Activated T-cell treated with anti-CD3 and anti-CD28 coated beads for 48 hours (primary cell): ENCODE measurements at regions not wholly inside any gene's neighbourhood (a gene's known extent, or its start where the extent isn't known, plus 50 kb on each side); places are given as distances from the start of the nearest gene placed in this dataset.
"Not testable (repeated sequence)": the region's sequence is repeated elsewhere in the genome, so short reads cannot be mapped to it uniquely, and the experiment has no call there.

Source experiments
- DNase-seq: peaks from one replicate; pipeline ENCODE4 v3.0.0-alpha.2; 2020; ENCODE audit warnings: low read depth

DNA sequence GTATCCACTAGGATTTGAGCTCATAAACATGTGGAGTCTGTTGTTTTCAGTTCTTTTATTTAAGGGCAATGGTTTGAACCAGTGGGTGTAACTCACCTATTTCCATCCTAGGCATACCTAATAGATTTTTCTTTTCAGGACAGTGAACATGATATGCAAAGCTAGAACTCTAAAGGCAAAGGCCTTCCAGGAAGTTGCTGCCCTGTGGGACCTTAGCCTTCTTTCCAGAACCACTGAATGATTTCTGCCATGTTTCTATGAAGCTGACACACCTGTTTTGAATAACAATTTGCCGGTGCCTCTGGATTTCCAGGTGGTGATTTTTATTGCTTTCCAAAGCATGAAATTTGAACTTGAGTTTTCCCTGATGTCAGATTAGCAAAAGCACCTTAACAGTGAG is 372.9 kb upstream of the FAR2 start:
- no peak for DNase-seq

DNA sequence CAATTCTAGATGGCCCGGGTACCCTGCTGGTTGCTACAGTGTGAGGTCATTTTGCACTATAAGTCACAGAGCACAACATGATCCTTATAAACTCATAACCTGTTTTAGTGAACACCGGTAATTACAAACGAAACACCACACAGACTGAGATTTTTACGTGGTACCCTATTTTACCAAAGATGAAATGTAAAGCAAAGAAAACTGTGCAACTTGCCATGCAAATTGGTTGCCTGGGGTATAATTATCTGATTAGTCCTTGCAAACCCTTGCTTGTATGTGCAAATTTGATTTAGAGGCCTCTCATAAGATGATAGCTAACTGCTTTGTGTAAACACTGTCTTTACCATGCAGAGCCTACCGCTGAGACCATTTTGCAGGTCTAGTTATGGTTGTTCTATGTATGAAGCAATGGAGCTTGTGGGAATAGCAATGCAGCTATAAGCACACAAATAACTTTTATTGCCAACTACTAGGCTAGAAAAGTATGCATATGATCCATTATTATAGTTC is 372.1 kb upstream of the FAR2 start:
- DNase-seq = no peak

DNA sequence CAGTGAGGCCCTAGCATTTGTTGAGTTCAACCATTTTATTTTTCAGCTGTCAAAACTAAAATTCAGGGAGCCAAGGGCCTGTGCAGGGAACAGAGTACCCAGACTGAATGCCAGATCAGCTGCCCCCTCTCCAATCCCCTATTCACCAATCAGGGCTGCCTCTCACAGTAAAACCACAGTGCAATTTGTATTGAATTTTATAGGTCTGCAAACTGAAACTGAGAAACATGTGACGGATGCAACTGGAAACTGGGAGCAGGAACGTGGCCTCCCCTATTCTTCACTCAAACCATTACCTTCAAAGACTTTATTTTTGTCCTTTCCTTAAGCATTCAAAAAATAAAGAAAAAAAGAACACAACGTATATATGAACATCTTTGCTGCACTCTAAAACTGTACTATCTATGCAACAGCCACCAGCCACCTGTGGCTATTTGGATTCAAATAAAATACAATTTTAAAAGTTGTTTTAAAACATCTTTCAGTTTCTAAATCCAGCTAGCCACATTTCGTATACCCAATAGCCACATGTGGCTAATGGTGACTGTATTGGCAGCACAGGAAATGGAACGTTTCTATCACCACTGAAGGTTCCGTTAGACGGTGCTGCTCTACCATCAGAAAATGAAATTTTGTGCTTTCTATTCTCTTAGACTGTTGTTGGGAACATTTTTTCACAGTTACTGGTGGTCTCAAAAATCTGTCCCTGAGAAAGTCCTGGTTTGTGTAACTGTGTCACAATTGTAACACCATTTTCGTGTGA is 371.3 kb upstream of the FAR2 start:
- DNase-seq = no peak

DNA sequence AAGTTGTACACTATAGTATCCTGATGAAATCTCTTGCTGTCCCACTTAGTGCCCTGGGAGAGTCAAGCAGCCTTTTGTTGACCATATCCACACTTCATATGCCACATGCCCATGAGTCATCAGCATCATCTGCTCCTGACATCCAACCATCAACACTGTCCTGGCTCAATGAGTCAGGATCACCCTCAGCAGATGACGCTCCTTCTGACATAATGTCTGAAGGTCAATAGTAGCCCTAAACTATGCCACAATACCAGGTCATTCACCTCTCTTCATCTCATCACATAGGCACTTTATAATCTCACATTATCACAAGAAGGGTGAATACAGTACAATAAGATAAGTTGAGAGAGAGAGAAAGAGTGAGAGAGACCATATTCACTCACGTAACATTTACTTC is 369.0 kb upstream of the FAR2 start:
- no peak for DNase-seq

DNA sequence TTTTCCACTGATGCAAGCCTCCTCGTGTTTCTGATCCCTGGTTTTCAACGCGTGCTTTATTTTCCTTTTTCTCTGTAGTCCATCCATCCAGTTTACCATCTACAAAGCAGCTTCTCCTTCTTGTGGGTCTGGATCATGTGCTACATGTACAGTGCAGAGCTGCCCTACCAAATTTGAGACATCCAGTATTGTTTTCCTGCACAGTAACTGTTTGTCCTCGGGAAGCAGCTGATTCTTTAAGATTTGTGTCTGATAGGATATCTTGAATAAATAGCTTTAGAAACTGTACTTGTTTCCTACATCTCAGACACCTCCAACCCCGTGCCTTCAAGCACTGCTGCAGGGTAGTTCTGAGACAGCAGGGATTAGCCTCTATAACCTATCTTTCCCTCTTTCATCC is 368.1 kb upstream of the FAR2 start:
- no peak for DNase-seq

DNA sequence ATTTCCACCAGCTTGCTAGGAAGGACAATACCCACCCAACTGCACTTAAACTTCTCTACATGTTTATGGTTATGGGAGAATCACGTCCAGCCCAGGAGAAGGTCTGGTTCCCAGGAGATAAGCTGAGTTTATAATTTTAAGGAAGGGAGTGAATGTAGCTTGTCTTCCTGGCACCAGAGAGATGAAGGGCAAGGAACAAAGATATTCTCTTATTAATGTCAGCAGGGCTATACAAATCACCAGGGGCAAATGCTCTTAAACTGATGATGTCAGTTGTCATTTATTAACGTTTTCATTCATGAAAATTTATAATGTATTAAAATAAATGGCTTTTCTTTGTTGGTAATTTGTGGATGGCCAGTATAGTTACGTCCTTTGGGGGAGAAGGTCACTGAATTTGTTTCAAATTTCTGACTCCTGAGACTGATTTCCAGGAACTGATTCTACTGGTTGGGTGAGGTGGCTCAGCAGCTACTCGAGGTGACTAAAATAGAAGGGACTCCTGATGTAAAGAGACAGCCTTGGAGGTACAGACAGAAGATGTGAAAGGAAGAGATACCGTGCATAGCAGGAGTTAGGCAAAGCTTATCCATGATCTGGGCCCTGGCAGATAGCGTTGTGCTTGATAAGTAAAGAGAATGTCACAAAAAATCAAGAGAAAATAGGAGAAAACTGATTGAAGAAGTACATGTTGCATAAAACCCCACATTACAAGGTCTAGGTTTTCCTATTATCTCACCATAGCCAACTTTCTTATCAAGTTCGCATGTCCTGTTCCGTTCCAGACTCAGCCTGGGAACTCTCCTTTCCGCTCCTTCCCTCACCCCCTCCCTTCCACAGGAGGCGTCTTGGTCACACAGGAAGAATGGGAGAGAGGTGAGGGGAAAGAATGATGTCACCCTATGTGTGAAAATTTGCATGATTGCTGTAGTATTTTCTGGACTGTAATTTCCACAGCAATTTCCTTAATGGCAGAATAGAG is 367.1 kb upstream of the FAR2 start:
- no peak for DNase-seq

DNA sequence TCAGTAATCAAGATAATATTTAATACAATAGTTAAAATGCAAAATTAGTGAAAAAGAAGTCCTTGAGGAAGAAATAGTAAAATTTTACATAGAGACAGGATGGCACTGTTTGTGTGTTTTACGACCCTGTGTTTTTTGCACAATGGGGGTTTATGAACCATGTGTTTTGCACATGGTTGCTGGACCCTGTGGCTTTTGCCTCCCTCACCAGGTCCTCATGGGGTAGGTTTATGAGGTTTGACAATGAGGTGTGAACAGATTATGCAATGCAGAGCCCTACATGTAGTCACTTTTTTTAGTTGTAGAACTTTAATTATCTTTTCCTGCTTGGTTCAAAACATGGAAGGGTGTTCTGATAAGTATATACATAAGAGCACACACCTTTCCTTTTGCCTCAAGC is 366.3 kb upstream of the FAR2 start:
- DNase-seq = no peak

DNA sequence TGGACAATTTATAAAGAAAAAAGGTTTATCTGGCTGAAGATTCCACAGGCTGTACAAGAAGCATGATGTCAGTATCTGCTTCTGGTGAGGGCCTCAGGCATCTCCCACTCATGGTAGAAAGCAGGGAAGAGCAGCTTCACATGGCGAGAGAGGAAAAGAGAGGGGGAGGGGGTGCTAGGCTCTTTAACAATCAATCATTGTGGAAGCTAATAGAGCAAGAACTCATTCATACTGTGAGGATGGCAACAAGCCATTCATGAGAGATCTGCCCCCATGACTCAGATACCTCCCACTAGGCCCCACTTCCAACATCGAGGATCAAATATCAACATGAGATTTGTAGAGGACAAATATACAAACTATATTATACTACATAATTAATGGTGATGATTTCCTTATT is 361.9 kb upstream of the FAR2 start:
- DNase-seq = no peak

DNA sequence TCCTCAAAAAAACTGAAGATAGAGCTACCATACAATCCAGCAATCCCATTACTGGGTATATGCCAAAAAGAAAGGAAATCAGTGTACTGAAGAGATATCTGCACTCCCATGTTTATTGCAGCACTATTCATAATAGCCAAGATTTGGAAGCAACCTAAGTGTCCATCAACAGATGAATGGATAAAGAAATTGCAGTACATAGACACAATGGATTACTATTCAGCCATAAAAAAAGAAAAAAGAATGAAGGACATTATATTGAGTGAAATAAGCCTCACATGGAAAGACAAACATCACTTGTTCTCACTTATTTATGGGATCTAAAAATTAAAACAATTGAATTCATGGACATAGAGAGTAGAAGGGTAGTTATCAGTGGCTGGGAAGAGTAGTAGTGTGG is 360.8 kb upstream of the FAR2 start:
- not testable (repeated sequence) for DNase-seq

DNA sequence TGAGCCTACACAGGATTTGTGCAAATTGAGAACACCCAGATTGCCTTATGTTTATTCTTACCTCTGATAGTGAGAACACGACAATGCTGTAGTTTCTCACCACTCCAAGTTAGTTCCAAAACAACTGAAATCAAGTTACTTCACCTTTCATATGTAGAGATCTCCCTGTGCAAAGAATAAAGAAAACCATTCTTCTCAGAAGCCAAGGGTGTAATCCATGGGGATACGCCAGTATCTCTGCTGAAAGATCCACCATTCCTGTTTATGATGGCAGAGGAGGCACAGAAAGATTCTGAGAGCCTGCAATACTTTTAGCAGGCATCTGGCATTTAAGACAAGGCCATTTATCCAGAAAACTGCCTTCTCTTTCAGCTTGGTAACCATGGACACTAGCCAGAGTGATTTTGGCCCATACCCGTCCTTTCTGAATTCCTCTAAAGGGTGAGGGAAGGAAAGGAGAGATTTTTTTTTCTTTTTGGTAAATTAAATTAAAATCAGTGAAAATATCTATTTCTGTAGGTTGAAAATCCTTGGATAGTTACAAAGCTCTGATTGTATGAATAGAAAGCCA is 355.4 kb upstream of the FAR2 start:
- DNase-seq = no peak

DNA sequence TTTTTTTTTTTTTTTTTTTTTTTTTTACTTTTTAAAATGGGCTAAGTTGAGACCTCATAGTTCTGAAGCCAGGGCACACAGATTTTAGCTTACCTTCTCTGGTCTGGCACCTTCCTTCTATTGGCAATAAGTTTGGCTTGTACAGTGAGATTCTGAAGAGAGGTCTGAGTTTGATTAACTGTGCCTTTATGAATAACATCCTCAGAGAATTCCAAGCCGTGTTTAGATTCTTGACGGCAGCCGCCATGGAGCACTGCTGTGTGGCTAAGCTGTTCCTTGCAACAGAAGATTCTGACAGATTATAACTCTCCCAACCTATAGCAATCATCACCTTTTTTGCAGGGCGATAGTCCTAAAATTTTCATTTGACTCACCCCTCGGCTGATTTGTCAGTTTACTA is 354.9 kb upstream of the FAR2 start:
- no peak for DNase-seq

DNA sequence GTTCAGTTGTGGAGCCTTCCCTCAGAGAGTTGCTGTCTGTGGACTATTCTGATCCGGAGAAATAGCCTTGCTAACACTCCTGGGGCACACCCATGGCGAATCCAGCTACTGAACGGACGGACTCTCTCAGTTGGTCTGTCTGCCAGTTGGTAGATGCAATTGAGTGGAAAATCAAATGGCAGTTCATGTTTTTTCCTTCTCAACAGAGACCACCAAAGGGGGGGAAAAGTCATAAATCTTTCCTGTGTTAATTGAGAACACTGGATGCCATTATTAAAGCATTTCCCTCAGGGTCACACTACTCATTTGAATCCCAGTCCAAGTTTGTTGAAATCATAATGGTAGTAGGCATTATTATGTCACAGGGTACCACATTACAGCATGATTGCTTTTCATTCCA is 354.3 kb upstream of the FAR2 start:
- DNase-seq = no peak

DNA sequence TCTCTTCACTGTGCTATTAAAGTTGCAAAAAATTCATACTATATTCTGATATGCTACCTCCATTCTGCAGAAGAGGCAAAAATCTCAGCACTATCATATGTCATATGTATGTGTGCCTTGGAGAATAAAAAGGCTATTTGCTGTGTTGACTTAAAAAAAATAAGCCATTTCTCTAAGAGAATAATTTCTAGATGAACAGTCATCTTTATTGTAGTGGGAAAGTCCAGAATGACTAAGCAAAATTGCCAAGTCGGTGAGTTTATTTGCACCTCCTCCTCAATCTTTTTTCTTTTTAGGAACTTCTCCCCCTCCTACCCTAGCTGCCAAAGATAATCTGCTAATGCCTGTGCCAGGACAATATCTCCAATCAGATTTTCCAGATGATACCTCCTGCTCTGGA is 353.8 kb upstream of the FAR2 start:
- DNase-seq = no peak

DNA sequence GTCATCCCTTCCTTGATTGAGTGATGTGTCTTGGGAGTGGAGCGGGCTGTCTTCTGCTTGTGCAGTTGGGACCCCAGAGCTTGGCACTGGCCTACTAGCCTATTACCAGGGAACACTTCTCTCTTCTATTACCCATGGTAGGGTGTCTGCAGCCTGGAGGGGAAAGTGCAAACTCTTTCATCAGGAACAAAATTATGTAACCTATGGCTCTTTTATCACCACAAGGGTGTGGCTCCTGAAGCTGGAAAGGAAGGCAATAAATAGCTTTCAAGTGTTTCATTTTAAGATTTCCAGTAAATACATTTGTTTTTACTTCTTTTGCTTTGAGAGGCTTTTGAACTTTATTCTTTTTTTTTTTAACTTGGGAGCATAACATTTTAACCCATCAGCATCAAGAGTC is 349.7 kb upstream of the FAR2 start:
- no peak for DNase-seq

DNA sequence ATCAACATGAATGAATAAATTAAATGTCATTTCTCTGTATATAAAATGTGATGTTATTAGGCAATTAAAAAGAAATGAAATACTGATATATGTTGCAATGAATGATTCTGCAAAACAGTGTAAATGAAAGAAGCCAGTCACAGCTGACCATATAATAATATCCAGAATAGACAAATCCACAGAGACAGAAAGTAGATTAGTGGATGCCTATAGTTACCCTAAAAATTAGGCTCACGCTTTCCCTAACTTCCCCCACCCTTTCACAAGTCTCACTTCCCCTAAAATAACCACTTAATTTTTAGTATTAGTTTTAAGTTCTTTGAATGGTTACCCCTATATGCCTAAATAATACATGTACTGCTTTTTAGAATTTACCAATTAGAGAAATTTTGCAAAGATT is 348.9 kb upstream of the FAR2 start:
- no peak for DNase-seq

DNA sequence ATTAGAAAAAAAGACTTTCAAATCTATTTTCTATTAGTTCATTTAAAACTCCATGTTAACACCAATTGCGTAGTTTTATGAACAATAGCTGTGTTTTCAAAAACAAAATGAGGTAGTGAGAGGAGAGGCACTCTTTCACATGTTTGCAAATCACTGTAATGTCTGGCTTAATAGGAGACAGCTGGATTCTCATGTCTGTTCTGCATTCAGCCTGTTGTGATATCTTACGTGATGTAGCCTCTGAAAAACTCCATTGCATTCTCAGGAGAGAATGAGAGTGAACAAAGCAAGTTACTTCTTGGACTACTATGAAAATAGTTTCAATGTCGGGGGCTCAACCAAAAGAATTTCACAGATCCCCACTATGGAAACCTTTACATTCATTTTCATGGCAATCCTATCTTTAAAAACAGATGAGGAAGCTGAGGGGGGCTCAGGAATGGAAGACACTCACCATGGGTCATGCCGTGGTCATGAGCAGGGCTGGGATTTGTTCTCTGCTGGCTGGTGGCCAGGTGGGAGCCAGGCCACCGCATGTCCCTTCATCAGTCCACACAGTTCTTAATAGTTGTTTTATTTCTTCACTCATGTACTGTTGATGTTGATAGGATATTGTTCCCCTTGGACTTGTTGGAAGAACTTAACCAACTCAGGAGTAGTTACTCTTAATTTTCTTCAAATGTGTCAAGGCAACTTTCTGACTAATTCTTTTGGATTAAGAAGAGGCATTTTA is 346.2 kb upstream of the FAR2 start:
- DNase-seq = no peak

DNA sequence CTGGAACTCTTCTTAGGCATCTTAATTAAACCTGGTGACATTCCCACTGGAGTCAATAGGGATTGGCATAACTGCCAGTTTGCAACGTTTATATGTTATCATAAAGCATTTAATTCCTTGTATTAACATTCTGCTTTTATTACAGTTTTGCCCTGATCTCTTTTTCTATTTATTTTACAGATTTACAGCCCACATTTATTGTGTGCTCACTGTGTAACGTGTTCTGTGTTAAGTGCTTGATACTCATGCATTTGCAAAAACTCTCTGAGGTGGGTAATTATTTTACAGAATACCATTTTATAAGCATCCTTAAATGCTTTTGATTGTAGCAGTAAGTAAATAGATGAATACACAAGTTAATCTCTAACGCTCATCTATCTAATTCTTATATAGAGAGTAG is 341.5 kb upstream of the FAR2 start:
- no peak for DNase-seq

DNA sequence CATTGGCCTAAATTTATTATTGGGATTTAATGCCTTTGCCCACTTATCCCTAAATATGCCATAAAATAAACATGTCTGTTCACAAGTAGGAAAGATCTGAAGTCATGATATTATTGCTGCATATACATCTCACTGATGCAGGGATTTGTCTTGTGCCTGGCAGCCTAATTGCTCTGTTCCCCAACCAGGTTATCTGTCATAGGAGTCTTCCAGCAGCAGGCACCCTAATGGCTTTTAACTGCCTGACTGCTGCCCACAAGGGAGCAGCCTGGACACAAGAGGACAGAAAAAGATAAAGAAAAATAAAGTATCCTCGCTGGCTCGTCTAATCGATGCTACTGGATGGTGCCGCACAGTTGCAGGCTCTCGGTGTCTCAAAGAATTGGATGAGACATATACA is 337.6 kb upstream of the FAR2 start:
- DNase-seq = no peak

DNA sequence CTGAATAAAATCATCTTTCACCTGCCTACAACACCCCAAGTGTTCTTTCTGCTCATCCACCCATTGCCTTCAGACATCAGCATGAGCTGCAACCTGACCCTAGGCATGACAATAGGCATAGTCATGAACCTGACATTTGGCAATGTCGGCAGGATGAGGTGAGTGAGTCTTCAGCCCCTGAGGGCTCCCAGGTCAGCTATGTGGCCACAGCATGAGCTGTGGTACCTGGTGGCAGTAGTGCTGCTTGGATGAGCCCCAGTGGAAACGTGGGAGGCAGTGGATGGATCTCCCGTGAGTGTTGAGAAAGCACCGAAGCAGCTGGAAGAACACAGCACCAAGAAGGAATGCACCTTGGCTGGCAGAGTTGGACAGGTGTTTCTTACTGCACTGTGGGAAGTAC is 334.8 kb upstream of the FAR2 start:
- no peak for DNase-seq

DNA sequence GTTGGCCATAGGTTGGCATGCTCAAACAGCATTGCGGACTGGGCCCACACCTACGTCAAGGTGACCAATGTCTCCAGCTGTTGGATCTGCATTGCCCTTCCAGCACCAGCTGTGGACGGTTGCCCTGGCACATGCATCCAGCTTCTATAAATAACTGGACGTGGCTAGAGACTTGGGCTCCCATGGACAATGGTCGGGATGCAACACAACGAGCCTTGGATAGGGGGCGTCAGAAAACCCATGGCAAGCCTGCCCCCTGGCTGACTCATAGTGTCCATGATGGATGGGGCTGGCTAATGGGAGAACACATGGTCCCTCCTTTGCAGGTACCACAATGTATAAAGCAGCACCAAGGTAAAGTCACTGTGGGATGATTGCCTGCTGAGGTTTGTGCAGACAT is 331.6 kb upstream of the FAR2 start:
- no peak for DNase-seq

DNA sequence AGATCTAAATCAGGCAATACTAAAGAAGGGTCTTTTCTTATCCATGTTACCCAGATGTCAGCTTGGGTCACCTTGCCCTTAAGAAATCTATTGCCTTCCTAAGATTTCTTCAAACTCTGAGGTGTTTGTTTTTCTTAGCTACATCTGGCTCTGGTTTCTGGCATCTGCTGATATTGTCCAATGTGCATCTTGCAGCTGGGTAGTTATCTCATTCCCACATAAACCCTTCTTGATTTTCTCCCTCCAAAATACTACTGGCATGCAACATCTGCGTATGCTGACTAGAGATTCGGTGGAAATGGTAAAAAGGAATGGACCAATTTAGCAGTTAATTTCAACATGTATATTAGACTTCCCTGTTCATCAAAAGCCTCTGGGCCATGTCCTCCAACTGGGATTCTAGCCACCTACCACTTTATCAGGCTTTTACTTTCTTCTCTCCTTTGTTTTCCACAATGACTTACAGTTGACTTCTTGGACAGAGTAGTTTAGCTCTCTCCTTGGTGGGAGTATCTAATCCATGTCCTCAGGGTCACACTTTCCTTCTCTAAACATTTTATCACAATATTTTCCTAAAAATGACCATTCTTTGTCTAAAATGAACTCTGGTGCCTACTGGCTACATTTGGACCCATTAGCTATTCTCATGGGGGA is 324.8 kb upstream of the FAR2 start:
- DNase-seq = no peak

DNA sequence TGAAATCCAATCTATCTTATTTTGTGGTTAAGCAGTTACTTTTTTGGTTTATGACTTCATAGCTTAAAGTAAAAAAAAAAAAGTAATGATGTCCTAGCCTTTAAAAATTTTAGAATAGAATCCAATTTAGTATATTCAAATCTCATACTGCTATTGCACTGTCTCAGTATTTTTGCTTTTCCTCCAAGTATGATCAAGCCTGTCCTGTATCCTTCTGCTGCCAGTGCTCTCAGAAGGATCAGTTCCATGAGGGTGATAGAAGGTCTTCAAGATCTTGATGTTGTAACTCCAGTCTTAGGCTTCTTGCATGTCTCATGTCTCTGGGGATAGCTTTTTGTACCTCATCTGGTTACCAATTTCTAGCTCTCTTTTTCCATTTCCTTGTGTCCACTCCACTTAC is 324.2 kb upstream of the FAR2 start:
- DNase-seq = no peak
